HG03097 (cell line): ENCODE measurements at regions not wholly inside any gene's neighbourhood (a gene's known extent, or its start where the extent isn't known, plus 50 kb on each side); places are given as distances from the start of the nearest gene placed in this dataset.

Experiments used
- ATAC-seq: cut with Tn5 transposase; IDR thresholded peaks from one replicate; pipeline ENCODE4 v1.9.1; 2021; ENCODE audit not compliant: unreplicated experiment, low FRiP score

DNA sequence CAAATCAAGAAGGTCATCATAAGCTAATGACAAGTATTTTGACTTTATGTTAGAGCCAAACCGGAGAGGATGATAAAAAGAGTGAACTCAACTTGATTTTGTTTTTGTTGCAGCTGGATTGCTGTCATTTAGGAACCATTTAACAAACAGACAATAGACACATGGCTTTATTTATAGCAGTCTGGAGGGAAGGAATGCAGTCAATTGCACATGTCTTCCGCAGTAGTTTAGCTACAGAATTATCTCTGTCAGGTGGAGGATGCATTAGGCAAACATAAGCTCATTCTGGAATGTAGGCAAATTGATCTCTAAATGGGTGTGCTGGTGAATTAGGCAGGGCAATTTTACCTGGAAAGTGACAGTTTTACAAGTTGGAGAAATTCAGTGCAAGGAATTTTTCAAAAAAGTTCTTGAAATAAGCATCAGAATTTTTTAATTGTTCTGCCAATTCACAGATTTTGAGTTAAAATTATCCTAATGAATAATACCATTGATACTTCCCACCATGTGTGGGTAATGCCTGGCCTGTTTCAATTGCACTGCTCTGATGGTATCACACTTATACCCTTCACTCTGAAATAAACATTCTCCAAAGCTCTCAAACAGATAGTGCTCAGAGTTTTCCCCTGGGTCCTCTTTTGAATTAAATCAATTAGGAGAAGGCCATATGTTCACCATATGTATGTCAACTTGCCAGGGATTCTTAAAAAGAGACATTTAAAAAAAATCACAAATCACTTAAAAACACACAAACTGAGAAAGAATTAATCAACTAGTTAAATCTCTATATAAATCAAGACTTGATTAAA is 318.3 kb downstream of the NDFIP2 start:
- no peak for ATAC-seq

DNA sequence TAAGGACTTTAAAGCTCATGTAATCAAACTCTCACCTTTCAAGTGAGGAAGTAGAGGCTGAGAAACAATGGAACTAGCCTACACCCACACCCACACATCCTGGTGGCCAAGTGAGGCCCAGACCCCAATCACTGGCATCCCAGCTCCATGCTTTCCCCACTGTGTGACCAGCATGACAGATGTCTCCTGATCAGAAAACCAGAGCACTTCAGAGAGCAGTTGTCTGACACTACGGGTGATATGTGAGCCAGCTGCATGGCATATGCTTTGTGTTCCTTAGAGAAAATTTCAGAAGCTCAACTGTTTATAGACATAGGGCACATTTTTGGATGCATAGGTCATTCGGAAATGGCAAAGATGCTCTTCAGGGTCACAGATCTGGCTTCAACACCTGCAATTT is 315.2 kb downstream of the NDFIP2 start:
- ATAC-seq = no peak

- ATAC-seq = no peak
Observed at GRCh38 chr13:79794931-79795330, 314.0 kb downstream of the NDFIP2 start.

DNA sequence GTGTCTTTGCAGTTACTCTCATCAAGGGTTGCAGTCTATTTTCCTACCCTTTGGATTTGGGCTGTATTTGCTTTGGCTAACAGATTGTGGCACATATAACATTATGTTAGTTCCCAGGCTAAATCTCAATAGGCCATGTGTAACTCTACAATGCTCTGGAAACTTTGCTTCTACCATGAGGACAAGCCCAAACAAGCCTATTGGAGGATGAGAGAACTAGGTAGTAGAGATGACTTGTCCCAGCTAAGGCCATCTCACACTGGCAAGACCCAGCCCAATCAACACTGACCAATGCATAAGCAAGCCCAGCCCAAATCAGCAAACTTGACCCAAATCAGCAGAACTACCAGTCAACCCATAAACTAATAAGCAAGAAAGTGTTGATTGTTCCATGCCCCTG is 311.8 kb downstream of the NDFIP2 start:
- ATAC-seq = no peak

GRCh38 chr13:79791471-79792042 is 310.6 kb downstream of the NDFIP2 start:
- no peak for ATAC-seq

- ATAC-seq = no peak
Observed at GRCh38 chr13:79786176-79786575, 305.2 kb downstream of the NDFIP2 start.

DNA sequence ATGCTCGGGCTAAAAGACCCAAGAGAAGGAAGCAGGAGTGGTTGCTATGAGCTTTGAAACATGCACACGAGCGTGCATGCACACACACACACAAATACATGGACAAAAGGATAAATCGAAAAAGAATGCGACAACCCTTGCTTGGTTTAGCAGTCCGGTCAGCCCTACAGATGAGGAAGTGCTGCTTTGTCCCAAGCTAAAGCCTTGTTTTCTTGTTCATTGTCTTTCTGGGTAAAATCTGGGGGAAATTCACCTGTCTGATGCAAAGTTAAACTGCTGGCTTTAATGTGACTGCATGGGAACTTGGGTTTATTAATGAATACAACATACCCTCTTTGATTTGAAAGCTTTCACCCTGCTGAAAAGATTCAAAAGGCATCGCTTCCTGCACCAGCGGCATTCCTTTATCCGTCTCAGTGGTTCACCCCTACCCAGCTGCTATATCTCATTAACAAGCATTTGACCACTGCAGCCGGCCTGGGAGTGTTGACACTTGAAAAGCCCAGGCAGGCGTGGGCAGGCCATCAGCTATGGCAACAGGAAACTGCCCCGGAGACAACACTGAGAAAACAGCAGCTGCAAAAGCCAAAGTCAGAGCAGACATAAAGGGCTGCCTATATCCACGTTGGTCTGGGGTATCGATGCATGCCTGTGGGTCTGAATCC is 301.7 kb downstream of the NDFIP2 start:
- ATAC-seq = no peak

GRCh38 chr13:79781829-79782540 is 301.0 kb downstream of the NDFIP2 start:
- no peak for ATAC-seq

DNA sequence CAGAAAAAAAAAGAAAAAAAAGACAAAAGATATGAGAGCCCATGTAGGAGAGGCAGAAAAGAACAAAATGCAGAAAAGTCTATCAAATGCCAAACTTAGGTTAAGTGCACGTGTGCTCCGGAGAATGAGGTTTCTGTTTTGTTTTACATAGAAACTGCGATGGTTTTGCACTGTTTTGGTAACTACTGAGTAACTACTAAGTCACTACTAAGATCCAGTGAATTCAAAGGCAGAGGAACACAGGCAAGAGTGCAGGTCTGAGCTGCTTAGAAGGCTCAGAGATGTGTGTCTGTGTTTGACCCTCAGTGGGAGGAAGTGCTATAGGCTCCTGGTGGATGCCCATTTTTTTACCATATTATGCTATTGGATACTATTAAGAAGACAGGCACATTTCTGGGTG is 299.3 kb downstream of the NDFIP2 start:
- no peak for ATAC-seq

DNA sequence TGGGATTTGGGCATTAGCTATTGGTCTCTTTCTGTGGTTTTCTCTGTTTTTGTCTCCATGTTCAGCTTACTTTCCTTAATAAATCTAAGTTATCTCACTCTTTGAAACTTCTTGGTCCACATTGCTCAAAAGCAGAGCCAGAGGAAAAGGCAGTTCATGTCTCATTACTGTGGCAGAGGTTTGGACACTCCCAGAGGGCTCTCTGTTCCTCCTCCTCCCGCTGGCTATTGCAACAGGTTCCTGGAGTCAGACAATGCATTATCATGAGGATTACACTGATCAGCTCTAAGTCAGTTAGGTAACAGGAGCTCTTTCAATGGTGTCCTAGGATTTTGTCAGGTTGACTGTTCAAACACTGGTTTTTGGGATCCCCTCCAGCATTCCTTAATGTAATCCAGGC is 298.8 kb downstream of the NDFIP2 start:
- no peak for ATAC-seq

DNA sequence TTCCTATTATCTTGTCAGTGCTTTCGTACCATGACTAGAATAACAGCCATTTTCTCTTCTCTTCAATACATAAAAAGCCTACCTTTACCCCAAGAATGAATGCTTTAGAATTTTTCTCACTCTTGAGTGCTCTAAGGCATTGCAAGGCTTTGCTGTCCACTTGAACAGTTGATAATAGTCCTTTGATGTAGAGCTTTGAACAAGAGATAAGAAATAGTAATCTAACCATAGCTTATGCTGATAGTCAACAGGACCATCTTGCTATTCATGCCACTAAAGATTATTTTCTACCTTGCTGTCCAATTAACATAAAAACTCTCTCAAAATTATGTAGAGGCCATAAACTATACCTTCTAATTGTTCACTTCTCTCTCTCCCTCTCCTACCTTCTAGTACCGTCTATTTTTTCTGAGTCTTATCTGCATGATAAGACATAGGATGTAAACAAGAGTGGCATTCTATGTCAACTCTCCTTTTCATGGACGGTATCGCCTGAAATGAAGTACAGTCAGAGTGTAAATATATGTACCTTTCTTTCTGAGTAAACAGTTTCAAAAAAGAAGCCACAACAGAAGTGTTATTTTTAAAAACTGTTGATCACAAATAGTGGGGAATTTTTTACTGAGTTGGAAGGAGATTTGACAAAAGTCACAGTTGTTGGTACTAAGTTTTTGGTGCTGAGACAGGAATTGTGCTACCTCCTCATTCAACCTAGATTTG is 297.9 kb downstream of the NDFIP2 start:
- no peak for ATAC-seq

DNA sequence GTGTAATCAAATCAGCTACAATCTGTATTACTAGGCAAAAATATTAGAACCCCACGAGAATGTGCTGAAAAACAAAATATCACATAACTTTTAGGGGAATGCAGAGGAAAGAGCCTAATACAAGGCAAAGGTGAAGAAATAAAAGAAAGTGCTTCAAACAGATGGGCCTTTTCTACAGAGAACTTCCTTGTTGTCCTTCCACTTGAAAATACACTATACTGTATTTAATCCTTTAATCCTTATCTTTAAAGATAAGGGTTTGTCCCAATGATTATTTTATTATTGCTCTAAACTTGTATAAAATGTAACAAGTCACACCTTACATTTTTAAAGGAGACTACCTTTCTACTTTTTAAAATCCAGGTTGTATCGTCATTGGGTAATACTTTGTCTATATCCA is 296.5 kb downstream of the NDFIP2 start:
- ATAC-seq = no peak

DNA sequence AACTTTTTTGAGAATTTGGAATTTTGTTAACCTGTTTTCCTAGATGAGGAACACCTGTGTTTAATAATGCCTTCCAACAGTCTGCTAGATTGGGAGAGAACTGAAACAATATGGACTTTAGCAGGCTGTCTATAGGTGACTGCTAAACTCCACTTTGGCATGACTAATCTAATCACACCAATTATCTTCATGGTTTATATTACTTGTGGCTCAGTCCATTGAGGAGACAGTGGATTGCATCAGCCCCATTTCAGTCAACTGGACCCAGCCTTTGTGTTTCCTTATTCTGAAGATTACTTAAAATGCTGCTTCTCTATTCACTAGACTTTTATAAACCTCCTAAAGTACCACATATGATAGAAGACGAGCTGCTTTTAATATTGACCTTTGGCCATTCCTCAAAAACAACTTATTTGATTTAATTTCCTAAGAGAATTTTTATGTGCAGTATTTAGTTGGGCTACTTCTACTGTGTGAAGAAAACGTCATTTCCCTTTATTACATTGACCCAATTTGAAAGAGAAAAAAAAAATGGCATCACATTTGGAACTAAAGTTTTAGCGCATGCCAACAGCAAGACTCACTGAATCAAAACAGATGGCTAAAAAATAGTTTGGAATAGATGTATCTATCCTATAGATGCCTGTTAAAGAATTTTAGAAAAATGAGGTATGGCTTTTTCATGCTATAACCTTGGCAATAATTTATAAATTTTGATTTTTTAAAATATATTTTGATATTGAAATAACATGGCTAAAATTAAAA is 295.8 kb downstream of the NDFIP2 start:
- no peak for ATAC-seq

DNA sequence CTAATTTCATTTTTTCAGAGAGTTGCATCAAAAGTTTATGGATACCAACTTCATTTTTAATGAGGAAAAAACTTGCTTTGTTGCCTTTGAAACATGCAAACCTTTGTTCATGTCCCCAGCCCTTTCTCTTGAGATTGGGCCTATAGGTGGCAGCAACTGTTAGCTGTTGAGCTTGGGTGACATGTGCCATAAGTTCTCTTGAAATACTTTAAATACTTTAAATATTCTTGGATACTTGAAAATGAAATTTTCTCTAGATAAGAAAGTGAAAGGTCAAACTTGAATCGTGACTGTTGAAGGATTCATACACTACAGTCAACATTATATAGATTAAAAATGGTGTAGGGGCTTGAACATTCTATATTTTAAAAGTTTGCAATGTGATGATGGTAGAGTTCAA is 294.9 kb downstream of the NDFIP2 start:
- ATAC-seq = no peak

DNA sequence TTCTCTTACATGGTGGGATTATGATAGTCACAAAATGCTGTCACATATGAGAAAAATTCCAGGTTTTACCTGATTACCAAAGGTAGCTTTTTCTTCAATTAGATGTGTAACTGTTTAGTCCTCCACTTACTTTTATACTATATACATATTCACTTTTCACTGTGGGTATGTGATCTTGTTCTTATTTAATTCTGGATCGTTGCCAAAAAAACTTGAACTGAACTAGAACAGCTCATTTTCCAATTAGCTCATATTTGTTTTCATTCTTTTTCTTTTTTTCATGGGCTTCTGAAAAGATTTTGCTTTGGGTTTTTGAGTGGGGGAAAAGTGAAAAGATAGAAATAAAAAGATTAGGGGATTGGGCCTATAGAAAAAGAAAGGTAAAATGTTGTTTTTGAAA is 291.9 kb downstream of the NDFIP2 start:
- ATAC-seq = no peak

GRCh38 chr13:79771493-79771892 is 290.5 kb downstream of the NDFIP2 start:
- ATAC-seq = no peak

DNA sequence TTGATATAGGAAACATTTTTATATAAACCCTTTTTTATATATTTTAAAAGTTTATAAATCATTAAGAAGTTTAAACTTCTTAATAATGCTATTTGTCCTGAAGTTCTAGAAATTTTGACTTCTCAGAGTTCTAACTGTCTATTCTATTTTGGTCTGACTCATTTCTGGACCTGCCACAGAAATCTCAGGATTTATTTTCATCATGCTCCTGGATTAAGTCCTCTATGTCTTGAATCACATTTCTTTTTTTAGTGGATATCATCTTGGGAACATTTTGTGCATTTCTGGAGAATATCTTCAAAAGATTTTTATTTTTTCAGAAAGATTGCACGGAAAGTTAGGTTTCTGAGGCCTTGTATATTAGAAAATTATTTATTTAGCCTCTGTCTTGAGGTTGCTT is 289.1 kb downstream of the NDFIP2 start:
- no peak for ATAC-seq

GRCh38 chr13:79767126-79767525 is 286.2 kb downstream of the NDFIP2 start:
- ATAC-seq = no peak

DNA sequence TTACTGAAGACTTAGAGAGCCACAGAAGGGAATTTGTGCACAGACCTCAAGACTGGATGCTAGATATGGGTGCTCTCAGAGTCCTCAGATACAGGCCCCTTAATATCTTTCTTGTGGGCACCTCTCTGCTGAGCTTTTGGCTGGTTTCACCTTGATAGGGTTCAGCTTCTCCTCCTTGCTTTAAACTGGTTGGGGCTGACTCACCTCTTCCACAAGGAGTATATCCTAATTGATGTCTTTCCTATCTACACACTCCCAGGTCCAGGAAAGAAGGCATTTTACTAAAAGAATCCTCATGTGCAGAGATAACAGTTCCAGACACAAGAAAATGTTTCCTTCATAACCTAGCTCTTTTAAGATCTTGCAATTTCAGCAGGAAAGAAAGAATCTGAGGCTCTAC is 284.4 kb downstream of the NDFIP2 start:
- no peak for ATAC-seq

DNA sequence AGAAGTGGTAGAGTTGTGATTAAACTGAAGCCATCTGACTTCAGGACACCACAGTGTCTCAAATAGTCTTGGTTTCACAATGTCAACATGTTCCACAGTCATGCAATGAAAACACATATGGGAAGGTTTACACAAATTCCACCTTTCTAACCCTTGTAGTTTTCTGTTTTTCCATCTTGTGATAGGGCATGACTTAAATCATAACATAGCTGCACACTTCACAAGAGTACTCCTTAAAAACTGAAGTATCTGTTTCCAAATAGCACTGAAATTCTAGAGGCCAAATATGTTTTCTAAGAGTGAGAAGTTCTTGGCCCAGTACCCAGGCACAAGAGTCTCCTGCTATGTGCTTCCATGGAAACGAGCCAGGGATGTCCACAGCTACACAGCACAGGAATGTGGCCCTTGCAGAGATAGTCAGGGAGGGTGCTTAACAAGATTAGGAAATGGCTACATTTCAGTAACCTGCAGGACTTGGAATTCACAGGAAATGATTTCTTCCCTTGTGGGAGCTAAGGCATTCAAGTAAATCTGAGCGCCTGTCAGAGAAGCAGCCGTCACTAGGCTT is 269.1 kb downstream of the NDFIP2 start:
- no peak for ATAC-seq
